Neutrophil (primary cell): ENCODE measurements at regions not wholly inside any gene's neighbourhood (a gene's known extent, or its start where the extent isn't known, plus 50 kb on each side); places are given as distances from the start of the nearest gene placed in this dataset.
A peak's percentile ranks its signal among the peaks of the same experiment; 100 is the strongest.

Source experiments
- H3K27ac ChIP-seq: fragments of 200-600 bp; sonication (generic); 2 replicates; pipeline ENCODE4 v1.5.1; 2016; ENCODE audit warnings: mild to moderate bottlenecking, moderate library complexity
- H3K27me3 ChIP-seq: fragments of 200-600 bp; sonication (generic); 2 replicates; pipeline ENCODE4 v1.6.0; 2016; ENCODE audit warnings: mild to moderate bottlenecking
- H3K36me3 ChIP-seq: fragments of 200-600 bp; sonication (generic); 2 replicates; pipeline ENCODE4 v1.5.1; 2017
- H3K4me1 ChIP-seq, 2 experiments: fragments of 200-600 bp in 1 of 2; sonication (generic) in 1 of 2; 1 replicate in 1 of 2; 2 replicates in 1 of 2; pipeline versions ENCODE4 v1.5.1 to v1.6.1; 2013 to 2016; ENCODE audit warnings: low read depth in 1 of 2, low read length in 1 of 2, mild to moderate bottlenecking in 1 of 2, moderate library complexity in 1 of 2; ENCODE audit not compliant: control insufficient read depth in 1 of 2, insufficient read depth in 1 of 2
- H3K4me3 ChIP-seq, 2 experiments: fragments of 200-600 bp in 1 of 2; sonication (generic) in 1 of 2; 1 replicate in 1 of 2; 2 replicates in 1 of 2; pipeline ENCODE4 v1.5.1; 2013 to 2016; ENCODE audit warnings: low read depth in 1 of 2, low read length in 1 of 2, mild to moderate bottlenecking in 1 of 2, moderate library complexity in 1 of 2
- H3K9me3 ChIP-seq: fragments of 200-600 bp; sonication (generic); 2 replicates; pipeline ENCODE4 v1.5.1; 2016
- CTCF ChIP-seq: fragments of 200-600 bp; sonication (generic); IDR thresholded peaks from 2 replicates; pipeline ENCODE4 v1.5.1; 2016; ENCODE audit warnings: antibody characterized with exemption

GRCh38 chr19:30815889-30816580, 443.9 kb downstream of the ZNF536 start:
- Histone ChIP-seq H3K36me3 (no peaks in the 10 kb centered on the region), H3K4me3 (no peak overlapping the region), H3K4me1 (peaks cover 4 to 5% of the 10 kb centered on the region in 2 experiments), H3K9me3 (no peaks in the 10 kb centered on the region), H3K27ac (no peak overlapping the region), H3K27me3 (peaks cover 7% of the 10 kb centered on the region)
- no peak for TF ChIP-seq CTCF

DNA sequence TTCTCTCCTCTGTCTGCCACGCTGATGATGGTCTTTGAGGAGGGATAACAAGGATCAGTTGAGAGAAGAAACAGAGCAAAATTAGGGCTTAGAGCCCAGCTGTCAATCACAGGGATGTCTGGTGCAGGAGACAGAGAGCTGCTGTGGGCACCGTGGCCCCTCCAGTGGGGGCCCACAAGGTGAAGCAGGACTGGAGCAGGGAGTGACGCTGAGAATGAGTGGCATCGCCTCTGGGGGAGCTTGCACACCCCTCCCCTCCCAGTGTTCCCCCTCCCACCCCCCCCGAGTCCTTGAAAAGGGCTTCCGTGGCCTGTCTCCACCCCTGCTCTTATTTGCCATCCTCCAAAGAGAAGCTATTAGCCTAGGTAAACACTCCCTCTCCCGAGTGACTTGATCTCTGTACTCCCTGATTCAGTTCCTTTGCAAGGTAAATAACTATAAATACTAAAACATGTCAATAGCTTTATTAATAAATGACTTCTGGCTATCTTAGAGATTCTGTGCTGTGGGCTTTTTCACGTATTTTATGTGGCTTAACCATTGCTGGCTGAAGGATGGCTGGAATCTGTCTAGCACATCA, 440.0 kb downstream of the ZNF536 start:
- TF ChIP-seq CTCF: no peak
- Histone ChIP-seq H3K4me3 (no peak overlapping the region), H3K9me3 (no peaks in the 10 kb centered on the region), H3K36me3 (no peaks in the 10 kb centered on the region), H3K27me3 (peaks cover 7% of the 10 kb centered on the region), H3K27ac (no peak overlapping the region), H3K4me1 (peaks cover 13 to 16% of the 10 kb centered on the region in 2 experiments)

DNA sequence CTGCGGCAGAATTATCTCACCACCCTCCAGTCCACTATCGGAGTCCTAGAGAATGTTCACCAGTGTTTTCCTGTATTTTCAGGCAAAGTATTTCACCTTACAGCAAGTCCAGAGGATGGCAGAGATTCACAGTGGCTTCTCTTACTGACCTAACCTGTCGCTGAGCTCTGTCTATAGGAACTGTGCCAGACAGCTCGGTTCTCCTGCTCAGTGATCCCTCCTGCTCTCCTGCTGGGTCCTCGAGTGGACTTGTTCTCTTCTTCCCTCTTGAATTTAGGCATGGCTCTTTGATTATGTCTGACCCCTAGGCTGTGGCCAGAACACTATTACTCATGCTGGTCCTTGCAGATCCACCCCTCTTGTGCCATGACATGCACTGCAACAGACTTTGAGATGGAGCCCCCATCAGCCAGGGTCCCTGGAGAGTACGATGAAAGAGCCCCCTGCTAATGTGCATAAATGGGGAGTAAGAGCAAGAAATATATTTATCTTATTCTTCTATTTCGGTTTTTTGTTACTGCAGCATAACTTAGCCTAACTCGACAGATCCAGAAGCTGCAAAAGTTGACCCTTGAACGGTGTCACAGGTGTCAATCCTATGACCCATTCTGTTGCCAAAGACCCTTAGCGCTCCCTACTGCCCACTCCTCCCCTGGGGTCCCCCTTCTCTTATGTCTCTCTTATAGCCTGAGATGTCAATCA, 439.4 kb downstream of the ZNF536 start:
- Histone ChIP-seq H3K4me3 (no peak overlapping the region), H3K27ac (no peak overlapping the region), H3K36me3 (no peaks in the 10 kb centered on the region), H3K27me3 (peaks cover 7% of the 10 kb centered on the region), H3K4me1 (peaks cover 13 to 16% of the 10 kb centered on the region in 2 experiments), H3K9me3 (no peaks in the 10 kb centered on the region)
- no peak for TF ChIP-seq CTCF

DNA sequence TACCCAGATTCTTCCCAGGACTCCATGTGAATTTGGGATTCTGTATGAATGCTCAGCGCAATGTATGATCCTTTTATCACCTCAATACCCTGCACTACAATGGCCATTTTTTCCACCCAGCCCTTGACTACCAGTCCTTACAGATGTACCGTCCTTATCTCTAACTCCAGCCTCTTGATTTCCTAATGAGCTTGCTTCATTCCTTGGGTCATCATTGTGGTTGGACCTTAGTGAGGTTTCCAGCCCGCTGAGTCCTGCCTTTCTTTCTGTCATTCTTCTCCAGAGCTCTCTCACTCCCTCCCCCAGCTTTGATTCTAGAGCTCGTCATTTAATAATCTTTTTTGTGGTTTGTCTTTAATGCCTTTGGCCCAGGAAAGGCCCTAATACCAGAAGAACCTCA, 438.5 kb downstream of the ZNF536 start:
- TF ChIP-seq CTCF: no peak
- no peaks in the 10 kb centered on the region for H3K36me3 ChIP-seq
- H3K27ac ChIP-seq: peak overlapping the region; percentile 32
- H3K4me3 ChIP-seq: no peak overlapping the region
- no peaks in the 10 kb centered on the region for H3K9me3 ChIP-seq
- H3K27me3 ChIP-seq: peaks cover 7% of the 10 kb centered on the region
- peaks cover 13 to 16% of the 10 kb centered on the region in 2 experiments for H3K4me1 ChIP-seq

- no peak for TF ChIP-seq CTCF
- no peaks in the 10 kb centered on the region for H3K27me3 ChIP-seq
These were observed 435.1 kb downstream of the ZNF536 start for GRCh38 chr19:30807278-30807677.

More at GRCh38 chr19:30807278-30807677, 435.1 kb downstream of the ZNF536 start:
- Histone ChIP-seq H3K36me3 (no peaks in the 10 kb centered on the region), H3K4me3 (no peak overlapping the region), H3K27ac (no peak overlapping the region), H3K4me1 (peaks cover 13 to 22% of the 10 kb centered on the region in 2 experiments), H3K9me3 (no peaks in the 10 kb centered on the region)
